GM23338 (cell line): ENCODE measurements at regions not wholly inside any gene's neighbourhood (a gene's known extent, or its start where the extent isn't known, plus 50 kb on each side); places are given as distances from the start of the nearest gene placed in this dataset.

Experiments
- ATAC-seq: fragments of 200-7000 bp; cut with Tn5 transposase; 3 replicates; pipeline ENCODE4 v1.9.1; 2020
- DNase-seq: peaks from one replicate; pipeline ENCODE4 v3.0.0-alpha.2; 2015; ENCODE audit warnings: low spot score
- H2AFZ ChIP-seq: fragments of 200-600 bp; sonication (generic); 2 replicates; pipeline ENCODE4 v1.8.0; 2016; ENCODE audit warnings: antibody characterized with exemption, mild to moderate bottlenecking, moderate library complexity
- H3F3A ChIP-seq: fragments of 200-600 bp; sonication (generic); replicated peaks from 2 replicates; pipeline ENCODE4 v1.8.0; 2017; ENCODE audit warnings: antibody characterized with exemption, mixed run types, low read depth
- H3K27ac ChIP-seq: fragments of 200-600 bp; sonication (generic); 2 replicates; pipeline ENCODE4 v1.6.1; 2016; ENCODE audit warnings: low read depth
- H3K27me3 ChIP-seq: fragments of 200-600 bp; sonication (generic); 2 replicates; pipeline ENCODE4 v1.8.0; 2016; ENCODE audit warnings: mild to moderate bottlenecking, mixed run types, moderate library complexity; ENCODE audit not compliant: insufficient read depth
- H3K36me3 ChIP-seq: fragments of 200-600 bp; sonication (generic); 2 replicates; pipeline ENCODE4 v1.8.0; 2016; ENCODE audit warnings: mild to moderate bottlenecking; ENCODE audit not compliant: insufficient read depth
- H3K4me1 ChIP-seq: fragments of 200-600 bp; sonication (generic); 2 replicates; pipeline ENCODE4 v1.8.0; 2016; ENCODE audit warnings: mild to moderate bottlenecking, moderate library complexity; ENCODE audit not compliant: insufficient read depth
- H3K4me2 ChIP-seq: fragments of 200-600 bp; sonication (generic); 2 replicates; pipeline ENCODE4 v1.7.1; 2017; ENCODE audit warnings: mixed run types
- H3K4me3 ChIP-seq: fragments of 200-600 bp; sonication (generic); 2 replicates; pipeline ENCODE4 v1.6.1; 2016; ENCODE audit warnings: mixed run types
- H3K79me2 ChIP-seq: fragments of 200-600 bp; sonication (generic); replicated peaks from 2 replicates; pipeline ENCODE4 v1.8.0; 2017; ENCODE audit warnings: mild to moderate bottlenecking; ENCODE audit not compliant: insufficient read depth
- H3K9me2 ChIP-seq: fragments of 200-600 bp; sonication (generic); 2 replicates; pipeline ENCODE4 v1.8.0; 2017; ENCODE audit not compliant: insufficient read depth
- H4K20me1 ChIP-seq: fragments of 200-600 bp; sonication (generic); replicated peaks from 2 replicates; pipeline ENCODE4 v1.8.0; 2017; ENCODE audit warnings: mild to moderate bottlenecking; ENCODE audit not compliant: insufficient read depth
- H3K27ac Mint-ChIP-seq: 2 replicates; pipeline ENCODE4 v1.8.0; 2020; ENCODE audit warnings: inconsistent platforms, mild to moderate bottlenecking, moderate library complexity, mixed read lengths
- H3K27me3 Mint-ChIP-seq: 3 replicates; pipeline ENCODE4 v1.8.0; 2022; ENCODE audit warnings: low read depth, mild to moderate bottlenecking, moderate library complexity, mixed read lengths, inconsistent platforms; ENCODE audit not compliant: insufficient read depth, poor library complexity
- H3K36me3 Mint-ChIP-seq: 3 replicates; pipeline ENCODE4 v1.8.0; 2021; ENCODE audit warnings: low read depth, mild to moderate bottlenecking, inconsistent platforms, moderate library complexity, mixed read lengths
- H3K4me1 Mint-ChIP-seq: 3 replicates; pipeline ENCODE4 v1.8.0; 2020; ENCODE audit warnings: mild to moderate bottlenecking, inconsistent platforms, mixed read lengths
- H3K4me3 Mint-ChIP-seq: 3 replicates; pipeline ENCODE4 v1.8.0; 2021; ENCODE audit warnings: moderate library complexity, mild to moderate bottlenecking, inconsistent platforms, mixed read lengths
- H3K9me3 Mint-ChIP-seq: 3 replicates; pipeline ENCODE4 v1.8.0; 2020; ENCODE audit warnings: moderate library complexity, mild to moderate bottlenecking, inconsistent platforms, mixed read lengths
- CREB1 ChIP-seq: fragments of 250-450 bp; sonication (Bioruptor Pico); IDR thresholded peaks from 2 replicates; pipeline ENCODE4 v1.5.0; 2020; ENCODE audit warnings: low read depth, mild to moderate bottlenecking, moderate library complexity
- CTCF ChIP-seq, 2 experiments: fragments of 200-600 bp in 1 of 2; sonication (generic) in 1 of 2; conservative IDR thresholded peaks; 2 replicates each; pipeline versions ENCODE4 v1.5.1 to v1.6.1; 2016 to 2017; ENCODE audit warnings: antibody characterized with exemption in 2 of 2, low read depth in 2 of 2, mild to moderate bottlenecking in 2 of 2, moderate library complexity in 1 of 2
- ETS1 ChIP-seq: IDR thresholded peaks from 2 replicates; pipeline ENCODE4 v1.6.1; 2016; ENCODE audit warnings: antibody characterized with exemption
- EZH2 ChIP-seq: fragments of 200-600 bp; sonication (generic); IDR thresholded peaks from one replicate; pipeline ENCODE4 v1.8.0; 2017; ENCODE audit warnings: antibody characterized with exemption, mild to moderate bottlenecking, low read depth; ENCODE audit not compliant: unreplicated experiment
- JUNB ChIP-seq: IDR thresholded peaks from one replicate; pipeline ENCODE4 v1.6.1; 2016; ENCODE audit warnings: antibody characterized with exemption; ENCODE audit not compliant: unreplicated experiment
- NANOG ChIP-seq: IDR thresholded peaks from 2 replicates; pipeline ENCODE4 v1.6.1; 2016; ENCODE audit warnings: antibody characterized with exemption, borderline replicate concordance
- POLR2AphosphoS5 ChIP-seq: IDR thresholded peaks from 2 replicates; pipeline ENCODE4 v1.6.1; 2016; ENCODE audit warnings: antibody characterized with exemption, low read depth
- REST ChIP-seq: IDR thresholded peaks from one replicate; pipeline ENCODE4 v1.6.1; 2018; ENCODE audit warnings: antibody characterized with exemption; ENCODE audit not compliant: unreplicated experiment
- STAT1 ChIP-seq: IDR thresholded peaks from one replicate; pipeline ENCODE4 v1.6.1; 2016; ENCODE audit warnings: antibody characterized with exemption; ENCODE audit not compliant: unreplicated experiment
- ZNF331 ChIP-seq: fragments of 250-450 bp; sonication (Bioruptor Pico); IDR thresholded peaks from 2 replicates; pipeline ENCODE4 v1.5.0; 2020; ENCODE audit warnings: low read depth, mild to moderate bottlenecking, moderate library complexity

- TF ChIP-seq ETS1 (no peak), CREB1 (CRISPR knock-in tag) (no peak), JUNB (no peak), REST (no peak), STAT1 (no peak), ZNF331 (CRISPR knock-in tag) (no peak), CTCF (conservative IDR thresholded peaks at IDR 0.05; ENCODE audit: low read depth in 2 of 2) (no peak), EZH2 (no peak), POLR2AphosphoS5 (no peak)
Measured at GRCh38 chr4:169909479-169909878, 116.7 kb downstream of the MFAP3L start (continued).

GRCh38 chr4:169907705-169908104 is 118.5 kb downstream of the MFAP3L start:
- Histone ChIP-seq H3K9me2 (0 out of 2 replicates have a peak, but pooled peaks cover 3% of the 10 kb centered on the region), H3K79me2 (no peaks in the 10 kb centered on the region)
- ATAC-seq: no peak
- no peak for TF ChIP-seq CREB1 (CRISPR knock-in tag)
- TF ChIP-seq ZNF331 (CRISPR knock-in tag): no peak
- no peak for TF ChIP-seq ETS1
- TF ChIP-seq REST: no peak
- no peak for TF ChIP-seq NANOG

More at GRCh38 chr4:169907705-169908104, 118.5 kb downstream of the MFAP3L start:
- H2AFZ ChIP-seq: no peak overlapping the region
- no peak overlapping the region for H3K4me2 ChIP-seq
- no peaks in the 10 kb centered on the region for H3K36me3 ChIP-seq
- no peak overlapping the region for H3K27ac ChIP-seq
- Mint-ChIP-seq H3K27me3 (peaks cover 1% of the 10 kb centered on the region), H3K27ac (no peak overlapping the region), H3K36me3 (no peaks in the 10 kb centered on the region), H3K9me3 (no peaks in the 10 kb centered on the region), H3K4me1 (no peaks in the 10 kb centered on the region; the same call in 2 of the 3 replicates), H3K4me3 (no peak overlapping the region)
- H3K4me3 ChIP-seq: no peak overlapping the region
- no peaks in the 10 kb centered on the region for H3K27me3 ChIP-seq
- no peak for DNase-seq
- no peaks in the 10 kb centered on the region for H3F3A ChIP-seq
- no peaks in the 10 kb centered on the region for H4K20me1 ChIP-seq
- H3K4me1 ChIP-seq: no peaks in the 10 kb centered on the region
